HG02981 (cell line): ENCODE measurements at regions not wholly inside any gene's neighbourhood (a gene's known extent, or its start where the extent isn't known, plus 50 kb on each side); places are given as distances from the start of the nearest gene placed in this dataset.
A peak's percentile ranks its signal among the peaks of the same experiment; 100 is the strongest.

Experiments used
- ATAC-seq: cut with Tn5 transposase; IDR thresholded peaks from one replicate; pipeline ENCODE4 v1.9.1; 2021; ENCODE audit warnings: mild to moderate bottlenecking, moderate library complexity; ENCODE audit not compliant: unreplicated experiment

GRCh38 chr13:58587183-58587582 lies 955.6 kb downstream of the PCDH17 start:
- peak; percentile 98 for ATAC-seq

- ATAC-seq = no peak
Measured at GRCh38 chr13:58592052-58592451, 960.5 kb downstream of the PCDH17 start.

- no peak for ATAC-seq
Measured at GRCh38 chr13:58592786-58593185, 961.2 kb downstream of the PCDH17 start.

GRCh38 chr13:58594747-58595600 lies 963.4 kb downstream of the PCDH17 start:
- ATAC-seq = no peak

GRCh38 chr13:58597552-58597951 lies 966.0 kb downstream of the PCDH17 start:
- ATAC-seq = no peak

- ATAC-seq = no peak
Measured at GRCh38 chr13:58598241-58598640, 966.7 kb downstream of the PCDH17 start.

- no peak for ATAC-seq
Measured at GRCh38 chr13:58611117-58611516, 979.6 kb downstream of the PCDH17 start.

- ATAC-seq = no peak
Measured at GRCh38 chr13:58617880-58618665, 986.5 kb downstream of the PCDH17 start.

GRCh38 chr13:58619396-58620113 lies 988.0 kb downstream of the PCDH17 start:
- ATAC-seq = no peak

- no peak for ATAC-seq
Measured at GRCh38 chr13:58620176-58620575, 988.6 kb downstream of the PCDH17 start.

- ATAC-seq = no peak
Measured at GRCh38 chr13:58625703-58626389, 994.3 kb downstream of the PCDH17 start.

GRCh38 chr13:58630794-58631193 lies 999.2 kb downstream of the PCDH17 start:
- ATAC-seq = no peak

GRCh38 chr13:58633226-58633625 lies 1001.7 kb downstream of the PCDH17 start:
- ATAC-seq = no peak

- no peak for ATAC-seq
Measured at GRCh38 chr13:58655086-58655485, 1023.5 kb downstream of the PCDH17 start.

GRCh38 chr13:58660826-58661225 lies 1029.3 kb downstream of the PCDH17 start:
- ATAC-seq = no peak

- no peak for ATAC-seq
Measured at GRCh38 chr13:58666331-58666730, 1034.8 kb downstream of the PCDH17 start.

- ATAC-seq = no peak
Measured at GRCh38 chr13:58667096-58667495, 1035.6 kb downstream of the PCDH17 start.

- no peak for ATAC-seq
Measured at GRCh38 chr13:58680115-58680514, 1048.6 kb downstream of the PCDH17 start.

GRCh38 chr13:58682616-58683015 lies 1051.1 kb downstream of the PCDH17 start:
- ATAC-seq = no peak

- no peak for ATAC-seq
Measured at GRCh38 chr13:58687148-58687547, 1055.6 kb downstream of the PCDH17 start.

GRCh38 chr13:58698531-58698930 lies 1067.0 kb downstream of the PCDH17 start:
- no peak for ATAC-seq
